Astrocyte of the hippocampus (primary cell): ENCODE measurements at regions not wholly inside any gene's neighbourhood (a gene's known extent, or its start where the extent isn't known, plus 50 kb on each side); places are given as distances from the start of the nearest gene placed in this dataset.

Experiments used
- DNase-seq: peaks from one replicate; pipeline ENCODE4 v3.0.0; 2011; ENCODE audit warnings: low read depth, low spot score

GRCh38 chr7:45990276-45990675 lies 69.2 kb upstream of the IGFBP3 start:
- DNase-seq: no peak

DNA sequence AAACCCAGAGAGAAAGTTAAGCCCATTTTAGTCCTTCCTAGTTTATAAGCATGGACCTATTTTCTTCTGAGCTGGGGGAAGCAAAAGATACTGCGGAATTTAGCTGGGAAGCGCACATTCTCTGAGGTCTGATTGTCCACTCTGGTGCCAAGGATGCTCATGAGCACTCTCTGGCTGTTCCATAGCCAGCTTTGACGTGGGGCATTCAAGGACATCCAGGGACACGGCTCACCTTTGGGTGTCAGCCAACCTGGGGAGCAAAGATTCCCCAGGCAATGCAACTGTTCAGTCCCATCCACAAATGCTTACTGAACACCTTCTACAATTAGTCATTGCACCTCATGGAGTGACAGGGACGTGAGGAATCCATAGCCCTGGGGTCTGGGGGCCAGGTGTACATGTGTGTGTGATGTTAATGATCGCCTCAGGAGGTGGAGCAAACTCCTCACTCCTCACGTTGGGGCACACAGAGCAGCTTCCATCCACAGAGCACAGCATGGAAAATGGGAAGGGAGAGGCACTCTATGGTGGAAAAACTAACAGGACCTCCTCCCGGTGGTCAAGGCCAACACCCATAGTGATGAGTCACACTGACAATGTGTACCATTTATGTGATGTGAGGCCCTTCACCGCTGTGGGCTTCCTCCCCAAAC lies 67.5 kb upstream of the IGFBP3 start:
- no peak for DNase-seq

DNA sequence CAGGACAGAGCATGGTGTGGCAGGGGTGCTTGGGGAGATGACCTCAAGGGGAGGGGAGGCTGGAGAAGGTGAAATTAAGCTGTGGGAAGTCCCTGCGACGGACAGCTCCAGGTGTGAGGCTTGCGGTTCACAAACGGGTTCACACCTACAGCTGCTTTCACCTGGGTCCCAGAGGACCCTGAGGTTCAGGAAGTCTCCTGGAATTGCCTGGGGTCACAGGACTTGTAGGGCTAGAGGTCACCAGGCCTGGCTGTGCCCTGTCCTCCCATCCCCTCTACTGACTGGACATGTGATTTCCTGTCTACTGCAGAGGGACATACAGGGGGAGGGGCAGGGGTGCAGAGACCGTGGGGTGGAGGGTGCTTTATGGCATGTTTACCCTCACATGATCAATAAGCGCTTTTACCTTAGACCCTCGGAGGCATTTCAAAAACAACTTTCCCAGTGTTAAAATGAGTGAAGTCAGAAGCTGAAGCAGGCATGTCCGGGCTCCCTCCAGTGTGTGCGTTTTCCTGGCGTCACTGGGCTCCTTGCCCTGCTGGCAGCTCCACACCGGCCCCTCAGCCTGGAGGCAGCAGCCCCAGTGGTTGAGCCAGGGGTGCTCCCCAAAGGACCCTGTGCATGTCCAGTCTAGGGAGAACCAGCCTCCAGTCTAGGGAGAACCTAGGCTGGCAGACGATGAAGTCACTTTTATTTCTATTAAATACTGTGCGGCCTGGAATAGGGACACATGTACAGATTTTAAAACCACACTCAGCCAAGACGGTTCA lies 66.6 kb upstream of the IGFBP3 start:
- no peak for DNase-seq

GRCh38 chr7:45986355-45987298 lies 65.6 kb upstream of the IGFBP3 start:
- no peak for DNase-seq

DNA sequence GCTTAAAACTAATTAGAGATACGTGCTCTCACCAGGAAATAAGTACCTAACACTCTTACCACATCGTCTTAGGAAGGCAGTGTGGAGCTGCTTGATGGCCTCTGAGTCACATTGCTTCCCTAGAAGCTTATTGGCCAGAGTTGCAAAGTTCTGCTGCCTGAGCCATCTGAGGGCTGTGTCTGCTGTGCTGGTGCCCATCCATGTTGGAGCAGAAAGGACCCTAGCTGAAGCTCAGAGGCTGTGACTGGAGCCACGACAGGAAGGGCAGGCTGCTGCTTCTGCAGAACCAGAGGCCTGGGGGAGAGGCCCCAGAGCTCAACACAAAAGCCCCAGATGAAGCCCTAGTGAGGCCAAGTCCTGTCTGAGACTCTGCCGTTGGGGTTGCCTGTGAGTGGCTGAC lies 64.8 kb upstream of the IGFBP3 start:
- DNase-seq: peak; percentile 49

- no peak for DNase-seq
Measured at GRCh38 chr7:45984386-45985295, 63.6 kb upstream of the IGFBP3 start.

DNA sequence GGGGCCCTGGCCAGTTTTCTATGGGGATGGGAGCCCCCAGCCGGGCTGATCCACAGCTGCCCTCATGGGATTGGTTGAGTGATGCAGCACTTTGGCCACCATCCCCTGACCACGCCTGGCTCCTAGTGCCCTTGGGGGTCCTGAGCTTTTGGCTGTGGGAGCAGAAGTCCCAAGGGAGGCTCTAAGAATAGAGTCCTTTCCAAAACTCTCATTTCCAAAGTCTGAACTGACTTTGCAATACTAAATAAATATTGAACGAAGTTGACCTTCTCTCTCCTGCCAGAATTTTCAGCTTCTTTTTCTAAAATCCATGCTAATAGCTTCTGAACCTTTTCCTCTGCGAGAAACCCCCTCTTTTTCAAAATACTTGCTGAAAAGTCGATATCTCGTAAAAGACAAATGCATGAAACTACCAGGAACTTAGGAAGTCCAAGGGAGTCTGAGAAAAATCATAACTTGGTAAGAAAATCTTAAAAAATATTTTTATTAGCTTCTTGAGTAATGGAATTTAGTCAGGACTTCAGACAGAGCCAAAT lies 62.7 kb upstream of the IGFBP3 start:
- DNase-seq: no peak

GRCh38 chr7:45982907-45983719 lies 62.0 kb upstream of the IGFBP3 start:
- DNase-seq: no peak

DNA sequence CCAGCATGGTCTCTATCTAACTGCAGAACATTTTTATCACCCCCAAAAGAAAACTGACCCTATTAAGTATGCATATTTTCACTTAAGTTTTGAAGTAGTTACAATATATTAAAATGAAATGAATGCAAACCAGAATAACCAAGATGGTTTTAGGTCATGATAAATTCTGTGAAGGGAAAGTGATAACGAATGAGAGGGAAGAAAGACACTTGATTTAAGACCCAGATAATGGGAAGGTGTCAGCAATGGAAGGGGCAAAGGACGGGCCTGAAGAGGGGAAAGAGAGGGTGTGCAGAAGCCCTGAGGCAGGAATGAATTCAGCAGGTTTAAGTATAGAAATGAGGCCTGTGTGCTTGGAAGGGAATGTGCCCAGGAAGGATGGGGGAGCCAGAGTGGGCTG lies 61.1 kb upstream of the IGFBP3 start:
- DNase-seq: no peak

DNA sequence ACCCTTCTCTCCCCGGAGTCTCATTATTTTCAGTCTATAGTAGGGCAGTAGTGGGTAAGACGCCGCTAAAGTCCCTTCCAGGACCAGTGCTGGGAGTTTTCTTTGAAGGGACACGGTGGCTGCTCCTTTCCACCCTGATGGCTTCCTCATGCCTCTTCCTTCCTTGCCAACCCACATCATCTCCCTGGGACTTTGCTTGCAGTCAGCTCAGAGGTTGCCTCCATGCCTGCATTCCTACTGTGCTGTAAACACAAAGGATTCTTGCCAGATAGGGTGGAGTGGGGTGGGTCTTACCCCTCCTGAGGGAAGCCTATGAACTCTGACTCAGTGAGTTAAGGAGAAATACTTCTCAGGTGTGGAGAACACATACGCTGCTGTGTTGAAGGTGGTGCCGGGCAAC lies 59.9 kb upstream of the IGFBP3 start:
- no peak for DNase-seq

DNA sequence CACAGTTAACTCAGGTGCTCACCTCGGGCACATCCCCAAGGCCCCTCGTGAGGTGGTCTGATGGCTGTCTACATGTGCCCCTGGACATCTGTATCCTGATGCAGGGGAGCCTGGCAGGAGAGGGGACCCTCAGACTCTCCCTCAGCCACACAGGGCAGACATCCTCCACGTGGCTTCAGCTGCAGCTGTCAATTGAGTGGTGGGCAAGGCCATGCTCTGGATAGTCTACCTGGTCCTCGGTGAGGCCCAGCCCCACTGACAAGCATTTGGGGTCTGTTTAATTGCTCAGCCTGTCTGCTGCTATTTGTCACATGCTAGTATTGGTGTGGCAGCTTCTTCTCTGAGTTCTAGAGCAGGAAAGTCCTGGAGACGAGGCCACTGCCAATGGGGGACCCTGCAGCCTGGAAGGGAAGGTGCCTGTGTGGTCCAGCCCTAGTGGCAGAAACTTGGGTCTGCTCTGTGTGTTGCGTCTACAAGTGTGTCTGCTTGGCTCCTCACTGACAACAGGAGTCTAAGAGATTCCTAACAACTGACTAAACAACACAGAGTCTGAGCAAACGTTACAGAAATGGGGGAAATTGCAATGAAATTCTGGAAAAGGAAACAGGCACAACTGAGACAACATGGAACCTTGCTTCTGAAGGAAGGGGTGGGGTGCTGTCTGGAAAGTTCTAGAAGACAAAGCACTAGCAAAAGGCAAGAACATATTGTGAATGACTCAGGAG lies 59.3 kb upstream of the IGFBP3 start:
- DNase-seq: peak; percentile 48

GRCh38 chr7:45979275-45980180 lies 58.5 kb upstream of the IGFBP3 start:
- DNase-seq: no peak

GRCh38 chr7:45978731-45979211 lies 57.7 kb upstream of the IGFBP3 start:
- DNase-seq: no peak

- DNase-seq: peak; percentile 96
Measured at GRCh38 chr7:45978010-45978681, 57.1 kb upstream of the IGFBP3 start.

GRCh38 chr7:45977256-45977780 lies 56.2 kb upstream of the IGFBP3 start:
- no peak for DNase-seq

GRCh38 chr7:45976485-45976856 lies 55.4 kb upstream of the IGFBP3 start:
- no peak for DNase-seq

DNA sequence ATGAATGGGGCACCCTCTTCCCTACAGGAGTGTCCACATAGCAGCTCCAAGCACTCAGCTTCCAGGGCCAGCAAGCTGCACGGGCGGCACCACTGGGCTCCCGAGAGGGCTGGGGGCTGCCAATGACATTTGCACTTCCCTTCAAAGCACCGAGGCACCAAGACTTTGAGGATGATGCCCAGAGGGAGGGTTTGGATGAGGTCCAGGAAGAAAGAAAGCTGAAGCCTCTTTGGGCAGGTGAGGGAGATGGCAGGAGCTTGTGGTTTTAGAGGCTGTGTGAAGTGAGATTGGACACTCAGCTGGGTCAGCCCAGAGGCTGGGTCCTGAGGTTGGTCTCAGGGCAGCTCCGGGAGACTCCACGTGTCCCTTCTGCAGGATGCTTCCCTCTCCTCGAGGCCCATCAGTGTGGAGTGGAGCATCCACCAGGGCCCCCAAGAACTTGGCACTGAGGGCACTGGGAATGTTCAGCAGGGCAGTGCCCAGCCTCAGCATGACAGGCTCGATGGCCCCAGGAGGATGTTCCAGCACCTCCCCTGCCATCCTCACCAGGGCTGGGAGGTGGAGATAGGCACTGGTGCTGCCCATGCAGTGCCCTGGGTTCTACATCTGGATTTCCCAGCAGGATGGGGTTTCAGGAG lies 54.9 kb upstream of the IGFBP3 start:
- no peak for DNase-seq
